IMR-90 (cell line): ENCODE measurements at regions not wholly inside any gene's neighbourhood (a gene's known extent, or its start where the extent isn't known, plus 50 kb on each side); places are given as distances from the start of the nearest gene placed in this dataset.

ENCODE experiments used
- ATAC-seq: fragments of 200-7000 bp; cut with Tn5 transposase; 2 replicates; pipeline ENCODE4 v1.9.1; 2020; ENCODE audit warnings: low read depth, mild to moderate bottlenecking, moderate library complexity
- BruUV-seq: library from RNA; stranded (reverse); fragments of 400-500 nt; replicated peaks from 2 replicates; lab custom pipeline; 2021; lab: Mats Ljungman, UMichigan
- CTCF ChIA-PET: fragments of 300-600 bp; formaldehyde crosslinking; extraction: SDS; loops from one replicate; lab custom pipeline; 2021; ENCODE audit warnings: antibody characterized with exemption; lab: Yijun Ruan, JAX
- POLR2A ChIA-PET: fragments of 300-600 bp; sonication (Branson Sonifier 250); formaldehyde crosslinking; loops from one replicate; lab custom pipeline; 2022; ENCODE audit warnings: antibody characterized with exemption; ENCODE audit not compliant: unreplicated experiment; lab: Charles Lee
- DNase-seq: peaks from one replicate; pipeline ENCODE4 v3.0.0; 2013
- H2AFZ ChIP-seq: replicated peaks from 2 replicates; pipeline ENCODE3; 2013; ENCODE audit warnings: low read length, mild to moderate bottlenecking; ENCODE audit not compliant: poor library complexity
- H2AK5ac ChIP-seq: 2 replicates; pipeline ENCODE4 v1.6.1; 2013; ENCODE audit warnings: low read depth, low read length, inconsistent platforms
- H2AK9ac ChIP-seq: replicated peaks from 2 replicates; pipeline ENCODE3; 2013; ENCODE audit warnings: mild to moderate bottlenecking, low read depth, low read length, moderate library complexity; ENCODE audit not compliant: poor library complexity
- H2BK120ac ChIP-seq: 2 replicates; pipeline ENCODE4 v1.6.1; 2013; ENCODE audit warnings: low read depth, low read length, inconsistent platforms
- H2BK15ac ChIP-seq: 3 replicates; pipeline ENCODE4 v1.6.1; 2013; ENCODE audit warnings: low read depth, low read length, inconsistent platforms
- H2BK20ac ChIP-seq: 2 replicates; pipeline ENCODE4 v1.6.1; 2013; ENCODE audit warnings: low read depth, mild to moderate bottlenecking, inconsistent platforms, low read length, moderate library complexity
- H2BK5ac ChIP-seq: 2 replicates; pipeline ENCODE4 v1.6.1; 2013; ENCODE audit warnings: mild to moderate bottlenecking, low read depth, low read length, inconsistent platforms; ENCODE audit not compliant: poor library complexity, severe bottlenecking
- H3K14ac ChIP-seq: replicated peaks from 2 replicates; pipeline ENCODE4 v1.6.1; 2013; ENCODE audit warnings: low read depth, low read length, inconsistent platforms
- H3K18ac ChIP-seq: 2 replicates; pipeline ENCODE4 v1.6.1; 2013; ENCODE audit warnings: low read depth, low read length, control low read depth
- H3K23ac ChIP-seq: 2 replicates; pipeline ENCODE4 v1.6.1; 2013; ENCODE audit warnings: low read depth, low read length, inconsistent platforms
- H3K27ac ChIP-seq: 2 replicates; pipeline ENCODE4 v1.5.1; 2013; ENCODE audit warnings: mild to moderate bottlenecking, control low read depth, low read length; ENCODE audit not compliant: insufficient read depth
- H3K27me3 ChIP-seq: 2 replicates; pipeline ENCODE4 v1.6.1; 2013; ENCODE audit warnings: low read length; ENCODE audit not compliant: control insufficient read depth, insufficient read depth
- H3K36me3 ChIP-seq: 2 replicates; pipeline ENCODE4 v1.6.1; 2013; ENCODE audit warnings: low read length, mixed read lengths; ENCODE audit not compliant: control insufficient read depth, insufficient read depth
- H3K4ac ChIP-seq: 2 replicates; pipeline ENCODE4 v1.6.1; 2013; ENCODE audit warnings: low read depth, low read length, inconsistent platforms
- H3K4me1 ChIP-seq: 2 replicates; pipeline ENCODE4 v1.6.1; 2013; ENCODE audit warnings: low read length, mixed read lengths; ENCODE audit not compliant: control insufficient read depth, insufficient read depth
- H3K4me2 ChIP-seq: 2 replicates; pipeline ENCODE4 v1.6.1; 2013; ENCODE audit warnings: low read depth, mild to moderate bottlenecking, control low read depth, low read length, moderate library complexity
- H3K4me3 ChIP-seq: 2 replicates; pipeline ENCODE4 v1.5.1; 2013; ENCODE audit warnings: low read depth, mild to moderate bottlenecking, control low read depth, low read length, moderate library complexity; ENCODE audit not compliant: insufficient read depth
- H3K56ac ChIP-seq: 2 replicates; pipeline ENCODE4 v1.6.1; 2013; ENCODE audit warnings: low read length, inconsistent platforms; ENCODE audit not compliant: insufficient read depth; ENCODE audit errors: extremely low read depth
- H3K79me1 ChIP-seq, 2 experiments: 2 replicates each; pipeline ENCODE4 v1.6.1; 2013; ENCODE audit warnings: low read length in 2 of 2, inconsistent platforms in 1 of 2, low read depth in 1 of 2
- H3K9ac ChIP-seq: 2 replicates; pipeline ENCODE4 v1.6.1; 2013; ENCODE audit warnings: low read depth, low read length, control low read depth
- H3K9me1 ChIP-seq: 2 replicates; pipeline ENCODE4 v1.6.1; 2013; ENCODE audit warnings: low read length, inconsistent platforms; ENCODE audit not compliant: insufficient read depth
- H3K9me3 ChIP-seq: 2 replicates; pipeline ENCODE4 v1.6.1; 2013; ENCODE audit warnings: low read length; ENCODE audit not compliant: control insufficient read depth, insufficient read depth
- H4K20me1 ChIP-seq: 2 replicates; pipeline ENCODE4 v1.6.1; 2013; ENCODE audit warnings: low read length, inconsistent platforms; ENCODE audit not compliant: insufficient read depth
- H4K5ac ChIP-seq: 2 replicates; pipeline ENCODE4 v1.6.1; 2013; ENCODE audit warnings: mild to moderate bottlenecking, low read depth, low read length, control low read depth
- H4K8ac ChIP-seq, 2 experiments: 2 replicates each; pipeline ENCODE4 v1.6.1; 2013; ENCODE audit warnings: low read depth in 2 of 2, low read length in 2 of 2, control low read depth in 1 of 2, inconsistent platforms in 1 of 2
- H4K91ac ChIP-seq: 2 replicates; pipeline ENCODE4 v1.6.1; 2013; ENCODE audit warnings: low read depth, low read length, inconsistent platforms; ENCODE audit not compliant: insufficient read depth
- CHD1 ChIP-seq: IDR thresholded peaks from 2 replicates; pipeline ENCODE4 v1.6.1; 2012; ENCODE audit warnings: low read depth, low read length, improper control_type of control experiment
- FOS ChIP-seq: fragments of 150-350 bp; IDR thresholded peaks from 2 replicates; pipeline ENCODE4 v1.6.1; 2016; ENCODE audit warnings: low read depth, low read length
- MXI1 ChIP-seq: IDR thresholded peaks from 2 replicates; pipeline ENCODE4 v1.6.1; 2012; ENCODE audit warnings: low read depth, mild to moderate bottlenecking, low read length, moderate library complexity, borderline replicate concordance
- NFE2L2 ChIP-seq: fragments of 150-350 bp; IDR thresholded peaks from 2 replicates; pipeline ENCODE4 v1.6.1; 2016; ENCODE audit warnings: low read depth, mild to moderate bottlenecking, low read length
- RAD21 ChIP-seq: IDR thresholded peaks from 2 replicates; pipeline ENCODE4 v1.6.1; 2012; ENCODE audit warnings: low read length, improper control_type of control experiment
- WGBS, 2 experiments: methylation state at CpG; one replicate each; pipeline versions ENCODE4 v1.1.5 to v1.1.7; 2013; ENCODE audit warnings: missing lambda C conversion rate in 2 of 2; ENCODE audit not compliant: insufficient read length in 1 of 2; ENCODE audit errors: extremely low coverage in 2 of 2; 5-methylcytosine and 5-hydroxymethylcytosine counted together
- dilution Hi-C: fragments of 300-500 bp; cut with HindIII; formaldehyde crosslinking; loops from one replicate; pipeline ENCODE4 v1.14.3; 2018; ENCODE audit warnings: low sequenced_read_pairs; ENCODE audit not compliant: unreplicated experiment
- in situ Hi-C: fragments of 300-500 bp; cut with MboI; formaldehyde crosslinking; loops from 3 replicates; pipeline ENCODE4 v1.14.3; 2019; ENCODE audit warnings: low sequenced_read_pairs, inconsistent platforms, mixed read lengths
- intact Hi-C: fragments of 100-400 bp; cut with micrococcal nuclease; formaldehyde crosslinking; loops from 2 replicates; pipeline ENCODE4 v1.10.0; 2022
- TF ChIP-seq, protein P1 (sequence below): conservative IDR thresholded peaks from 2 replicates; pipeline ENCODE4 v1.5.1; 2012; ENCODE audit warnings: mild to moderate bottlenecking, low read depth, low read length, improper control_type of control experiment
- TF ChIP-seq, protein P2 (sequence below): fragments of 150-350 bp; IDR thresholded peaks from 2 replicates; pipeline ENCODE4 v1.6.1; 2017; ENCODE audit warnings: mild to moderate bottlenecking, antibody characterized with exemption, low read length, low read depth

DNA sequence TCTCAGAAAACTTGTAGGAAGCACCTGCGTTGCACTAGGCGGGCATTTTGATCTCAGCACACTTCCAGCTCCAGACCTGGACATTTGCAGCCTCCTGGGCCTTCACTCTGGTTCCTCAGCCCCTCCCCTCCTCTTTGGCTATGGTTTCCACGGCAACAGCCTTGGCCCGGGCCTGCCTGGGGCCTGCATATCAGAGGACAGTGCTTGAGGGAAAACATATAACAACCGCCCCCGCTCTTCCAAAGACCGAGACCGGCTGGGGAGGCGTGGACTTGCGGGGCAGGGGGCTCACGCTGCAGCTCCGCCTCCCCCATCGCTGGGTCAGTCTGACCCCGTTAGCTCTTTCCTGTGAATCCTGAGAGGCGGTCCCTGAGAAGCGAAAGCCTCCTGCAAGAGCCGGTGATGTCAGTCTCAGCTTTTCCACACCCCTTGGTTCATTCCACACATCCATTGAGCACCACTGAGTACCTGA lies 125.7 kb upstream of the PEG3 start:
- H2BK15ac ChIP-seq = no peak overlapping the region
- no peak overlapping the region for H2BK5ac ChIP-seq
- no peaks in the 10 kb centered on the region for H3K36me3 ChIP-seq
- in situ Hi-C loops (no loop called here), intact Hi-C loops (no loop called here), dilution Hi-C loops (no loop called here)
- 13% methylated on average over 3 of the region's 17 CpGs; no CpG with 5 or more reads in 1 of the 2 experiments for WGBS, 2 experiments
- H3K27ac ChIP-seq = no peak overlapping the region
- H3K27me3 ChIP-seq = no peaks in the 10 kb centered on the region
- no peak overlapping the region for H4K5ac ChIP-seq
- H3K4ac ChIP-seq = no peak overlapping the region
- no peak overlapping the region for H3K23ac ChIP-seq
- H3K79me1 ChIP-seq = no peaks in the 10 kb centered on the region
- H4K8ac ChIP-seq = no peak overlapping the region
- TF ChIP-seq, protein P1, sequence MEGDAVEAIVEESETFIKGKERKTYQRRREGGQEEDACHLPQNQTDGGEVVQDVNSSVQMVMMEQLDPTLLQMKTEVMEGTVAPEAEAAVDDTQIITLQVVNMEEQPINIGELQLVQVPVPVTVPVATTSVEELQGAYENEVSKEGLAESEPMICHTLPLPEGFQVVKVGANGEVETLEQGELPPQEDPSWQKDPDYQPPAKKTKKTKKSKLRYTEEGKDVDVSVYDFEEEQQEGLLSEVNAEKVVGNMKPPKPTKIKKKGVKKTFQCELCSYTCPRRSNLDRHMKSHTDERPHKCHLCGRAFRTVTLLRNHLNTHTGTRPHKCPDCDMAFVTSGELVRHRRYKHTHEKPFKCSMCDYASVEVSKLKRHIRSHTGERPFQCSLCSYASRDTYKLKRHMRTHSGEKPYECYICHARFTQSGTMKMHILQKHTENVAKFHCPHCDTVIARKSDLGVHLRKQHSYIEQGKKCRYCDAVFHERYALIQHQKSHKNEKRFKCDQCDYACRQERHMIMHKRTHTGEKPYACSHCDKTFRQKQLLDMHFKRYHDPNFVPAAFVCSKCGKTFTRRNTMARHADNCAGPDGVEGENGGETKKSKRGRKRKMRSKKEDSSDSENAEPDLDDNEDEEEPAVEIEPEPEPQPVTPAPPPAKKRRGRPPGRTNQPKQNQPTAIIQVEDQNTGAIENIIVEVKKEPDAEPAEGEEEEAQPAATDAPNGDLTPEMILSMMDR = no peak
- no peak for TF ChIP-seq FOS
- TF ChIP-seq, protein P2, sequence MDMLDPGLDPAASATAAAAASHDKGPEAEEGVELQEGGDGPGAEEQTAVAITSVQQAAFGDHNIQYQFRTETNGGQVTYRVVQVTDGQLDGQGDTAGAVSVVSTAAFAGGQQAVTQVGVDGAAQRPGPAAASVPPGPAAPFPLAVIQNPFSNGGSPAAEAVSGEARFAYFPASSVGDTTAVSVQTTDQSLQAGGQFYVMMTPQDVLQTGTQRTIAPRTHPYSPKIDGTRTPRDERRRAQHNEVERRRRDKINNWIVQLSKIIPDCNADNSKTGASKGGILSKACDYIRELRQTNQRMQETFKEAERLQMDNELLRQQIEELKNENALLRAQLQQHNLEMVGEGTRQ = no peak
- no peak for TF ChIP-seq MXI1
- TF ChIP-seq NFE2L2 = no peak
- TF ChIP-seq CHD1 = no peak
- no peak for TF ChIP-seq RAD21
- H3K9ac ChIP-seq = no peak overlapping the region
- no peak overlapping the region for H3K18ac ChIP-seq
- no peaks in the 10 kb centered on the region for H4K20me1 ChIP-seq
- no peak overlapping the region for H3K4me3 ChIP-seq
- H3K4me2 ChIP-seq = no peak overlapping the region
- no peak for DNase-seq
- no peaks in the 10 kb centered on the region for H3K9me1 ChIP-seq
- no peaks in the 10 kb centered on the region for H3K4me1 ChIP-seq
- POLR2A ChIA-PET = no interaction called here
- BruUV-seq = no TSS peak
- H2BK120ac ChIP-seq = no peak overlapping the region
- no peak overlapping the region for H3K56ac ChIP-seq
- H2BK20ac ChIP-seq = no peak overlapping the region
- H2AFZ ChIP-seq = no peak overlapping the region
- no peak overlapping the region for H2AK9ac ChIP-seq
- H3K14ac ChIP-seq = no peak overlapping the region
- peaks cover 41% of the 10 kb centered on the region for H3K9me3 ChIP-seq
- ATAC-seq = no peak
- CTCF ChIA-PET = no interaction called here
- H2AK5ac ChIP-seq = no peak overlapping the region
- H4K91ac ChIP-seq = no peak overlapping the region
